IMR-90 (cell line): ENCODE measurements at regions not wholly inside any gene's neighbourhood (a gene's known extent, or its start where the extent isn't known, plus 50 kb on each side); places are given as distances from the start of the nearest gene placed in this dataset.

Experiments used
- ATAC-seq: fragments of 200-7000 bp; cut with Tn5 transposase; 2 replicates; pipeline ENCODE4 v1.9.1; 2020; ENCODE audit warnings: low read depth, mild to moderate bottlenecking, moderate library complexity
- BruUV-seq: library from RNA; stranded (reverse); fragments of 400-500 nt; replicated peaks from 2 replicates; lab custom pipeline; 2021; lab: Mats Ljungman, UMichigan
- CTCF ChIA-PET: fragments of 300-600 bp; formaldehyde crosslinking; extraction: SDS; loops from one replicate; lab custom pipeline; 2021; ENCODE audit warnings: antibody characterized with exemption; lab: Yijun Ruan, JAX
- POLR2A ChIA-PET: fragments of 300-600 bp; sonication (Branson Sonifier 250); formaldehyde crosslinking; loops from one replicate; lab custom pipeline; 2022; ENCODE audit warnings: antibody characterized with exemption; ENCODE audit not compliant: unreplicated experiment; lab: Charles Lee
- DNase-seq: peaks from one replicate; pipeline ENCODE4 v3.0.0; 2013
- H2AFZ ChIP-seq: replicated peaks from 2 replicates; pipeline ENCODE3; 2013; ENCODE audit warnings: low read length, mild to moderate bottlenecking; ENCODE audit not compliant: poor library complexity
- H2AK5ac ChIP-seq: 2 replicates; pipeline ENCODE4 v1.6.1; 2013; ENCODE audit warnings: low read depth, low read length, inconsistent platforms
- H2AK9ac ChIP-seq: replicated peaks from 2 replicates; pipeline ENCODE3; 2013; ENCODE audit warnings: mild to moderate bottlenecking, low read depth, low read length, moderate library complexity; ENCODE audit not compliant: poor library complexity
- H2BK120ac ChIP-seq: 2 replicates; pipeline ENCODE4 v1.6.1; 2013; ENCODE audit warnings: low read depth, low read length, inconsistent platforms
- H2BK15ac ChIP-seq: 3 replicates; pipeline ENCODE4 v1.6.1; 2013; ENCODE audit warnings: low read depth, low read length, inconsistent platforms
- H2BK20ac ChIP-seq: 2 replicates; pipeline ENCODE4 v1.6.1; 2013; ENCODE audit warnings: low read depth, mild to moderate bottlenecking, inconsistent platforms, low read length, moderate library complexity
- H2BK5ac ChIP-seq: 2 replicates; pipeline ENCODE4 v1.6.1; 2013; ENCODE audit warnings: mild to moderate bottlenecking, low read depth, low read length, inconsistent platforms; ENCODE audit not compliant: poor library complexity, severe bottlenecking
- H3K14ac ChIP-seq: replicated peaks from 2 replicates; pipeline ENCODE4 v1.6.1; 2013; ENCODE audit warnings: low read depth, low read length, inconsistent platforms
- H3K18ac ChIP-seq: 2 replicates; pipeline ENCODE4 v1.6.1; 2013; ENCODE audit warnings: low read depth, low read length, control low read depth
- H3K23ac ChIP-seq: 2 replicates; pipeline ENCODE4 v1.6.1; 2013; ENCODE audit warnings: low read depth, low read length, inconsistent platforms
- H3K27ac ChIP-seq: 2 replicates; pipeline ENCODE4 v1.5.1; 2013; ENCODE audit warnings: mild to moderate bottlenecking, control low read depth, low read length; ENCODE audit not compliant: insufficient read depth
- H3K27me3 ChIP-seq: 2 replicates; pipeline ENCODE4 v1.6.1; 2013; ENCODE audit warnings: low read length; ENCODE audit not compliant: control insufficient read depth, insufficient read depth
- H3K36me3 ChIP-seq: 2 replicates; pipeline ENCODE4 v1.6.1; 2013; ENCODE audit warnings: low read length, mixed read lengths; ENCODE audit not compliant: control insufficient read depth, insufficient read depth
- H3K4ac ChIP-seq: 2 replicates; pipeline ENCODE4 v1.6.1; 2013; ENCODE audit warnings: low read depth, low read length, inconsistent platforms
- H3K4me1 ChIP-seq: 2 replicates; pipeline ENCODE4 v1.6.1; 2013; ENCODE audit warnings: low read length, mixed read lengths; ENCODE audit not compliant: control insufficient read depth, insufficient read depth
- H3K4me2 ChIP-seq: 2 replicates; pipeline ENCODE4 v1.6.1; 2013; ENCODE audit warnings: low read depth, mild to moderate bottlenecking, control low read depth, low read length, moderate library complexity
- H3K4me3 ChIP-seq: 2 replicates; pipeline ENCODE4 v1.5.1; 2013; ENCODE audit warnings: low read depth, mild to moderate bottlenecking, control low read depth, low read length, moderate library complexity; ENCODE audit not compliant: insufficient read depth
- H3K56ac ChIP-seq: 2 replicates; pipeline ENCODE4 v1.6.1; 2013; ENCODE audit warnings: low read length, inconsistent platforms; ENCODE audit not compliant: insufficient read depth; ENCODE audit errors: extremely low read depth
- H3K79me1 ChIP-seq, 2 experiments: 2 replicates each; pipeline ENCODE4 v1.6.1; 2013; ENCODE audit warnings: low read length in 2 of 2, inconsistent platforms in 1 of 2, low read depth in 1 of 2
- H3K9ac ChIP-seq: 2 replicates; pipeline ENCODE4 v1.6.1; 2013; ENCODE audit warnings: low read depth, low read length, control low read depth
- H3K9me1 ChIP-seq: 2 replicates; pipeline ENCODE4 v1.6.1; 2013; ENCODE audit warnings: low read length, inconsistent platforms; ENCODE audit not compliant: insufficient read depth
- H3K9me3 ChIP-seq: 2 replicates; pipeline ENCODE4 v1.6.1; 2013; ENCODE audit warnings: low read length; ENCODE audit not compliant: control insufficient read depth, insufficient read depth
- H4K20me1 ChIP-seq: 2 replicates; pipeline ENCODE4 v1.6.1; 2013; ENCODE audit warnings: low read length, inconsistent platforms; ENCODE audit not compliant: insufficient read depth
- H4K5ac ChIP-seq: 2 replicates; pipeline ENCODE4 v1.6.1; 2013; ENCODE audit warnings: mild to moderate bottlenecking, low read depth, low read length, control low read depth
- H4K8ac ChIP-seq, 2 experiments: 2 replicates each; pipeline ENCODE4 v1.6.1; 2013; ENCODE audit warnings: low read depth in 2 of 2, low read length in 2 of 2, control low read depth in 1 of 2, inconsistent platforms in 1 of 2
- H4K91ac ChIP-seq: 2 replicates; pipeline ENCODE4 v1.6.1; 2013; ENCODE audit warnings: low read depth, low read length, inconsistent platforms; ENCODE audit not compliant: insufficient read depth
- BHLHE40 ChIP-seq: fragments of 150-350 bp; IDR thresholded peaks from 2 replicates; pipeline ENCODE4 v1.6.1; 2016; ENCODE audit warnings: mild to moderate bottlenecking, low read depth, low read length
- CEBPB ChIP-seq: IDR thresholded peaks from 2 replicates; pipeline ENCODE4 v1.6.1; 2012; ENCODE audit warnings: low read depth, low read length, improper control_type of control experiment
- CHD1 ChIP-seq: IDR thresholded peaks from 2 replicates; pipeline ENCODE4 v1.6.1; 2012; ENCODE audit warnings: low read depth, low read length, improper control_type of control experiment
- CTCF ChIP-seq: conservative IDR thresholded peaks from 2 replicates; pipeline ENCODE4 v1.5.1; 2012; ENCODE audit warnings: mild to moderate bottlenecking, low read depth, low read length, improper control_type of control experiment
- ELK1 ChIP-seq: fragments of 150-350 bp; IDR thresholded peaks from 2 replicates; pipeline ENCODE4 v1.6.1; 2016; ENCODE audit warnings: low read depth, mild to moderate bottlenecking, low read length, moderate library complexity, borderline replicate concordance
- FOS ChIP-seq: fragments of 150-350 bp; IDR thresholded peaks from 2 replicates; pipeline ENCODE4 v1.6.1; 2016; ENCODE audit warnings: low read depth, low read length
- MAFK ChIP-seq: IDR thresholded peaks from 2 replicates; pipeline ENCODE4 v1.6.1; 2012; ENCODE audit warnings: low read depth, low read length, improper control_type of control experiment
- MAZ ChIP-seq: IDR thresholded peaks from 2 replicates; pipeline ENCODE4 v1.6.1; 2012; ENCODE audit warnings: low read depth, mild to moderate bottlenecking, low read length, improper control_type of control experiment, moderate library complexity, borderline replicate concordance
- MXI1 ChIP-seq: IDR thresholded peaks from 2 replicates; pipeline ENCODE4 v1.6.1; 2012; ENCODE audit warnings: low read depth, mild to moderate bottlenecking, low read length, moderate library complexity, borderline replicate concordance
- NFE2L2 ChIP-seq: fragments of 150-350 bp; IDR thresholded peaks from 2 replicates; pipeline ENCODE4 v1.6.1; 2016; ENCODE audit warnings: low read depth, mild to moderate bottlenecking, low read length
- POLR2A ChIP-seq: IDR thresholded peaks from 2 replicates; pipeline ENCODE4 v1.6.1; 2012; ENCODE audit warnings: mild to moderate bottlenecking, low read depth, low read length
- RAD21 ChIP-seq: IDR thresholded peaks from 2 replicates; pipeline ENCODE4 v1.6.1; 2012; ENCODE audit warnings: low read length, improper control_type of control experiment
- RCOR1 ChIP-seq: IDR thresholded peaks from 2 replicates; pipeline ENCODE4 v1.6.1; 2012; ENCODE audit warnings: mild to moderate bottlenecking, low read length, improper control_type of control experiment; ENCODE audit not compliant: insufficient replicate concordance
- RFX5 ChIP-seq: IDR thresholded peaks from 2 replicates; pipeline ENCODE4 v1.8.0; 2012; ENCODE audit warnings: low read depth, mild to moderate bottlenecking, low read length, moderate library complexity
- SMC3 ChIP-seq: fragments of 150-350 bp; IDR thresholded peaks from 2 replicates; pipeline ENCODE4 v1.6.1; 2016; ENCODE audit warnings: low read depth, mild to moderate bottlenecking, antibody characterized with exemption, low read length, moderate library complexity
- USF2 ChIP-seq: fragments of 150-350 bp; IDR thresholded peaks from 2 replicates; pipeline ENCODE4 v1.6.1; 2017; ENCODE audit warnings: mild to moderate bottlenecking, antibody characterized with exemption, low read length, low read depth
- WGBS, 2 experiments: methylation state at CpG; one replicate each; pipeline versions ENCODE4 v1.1.5 to v1.1.7; 2013; ENCODE audit warnings: missing lambda C conversion rate in 2 of 2; ENCODE audit not compliant: insufficient read length in 1 of 2; ENCODE audit errors: extremely low coverage in 2 of 2; 5-methylcytosine and 5-hydroxymethylcytosine counted together
- dilution Hi-C: fragments of 300-500 bp; cut with HindIII; formaldehyde crosslinking; loops from one replicate; pipeline ENCODE4 v1.14.3; 2018; ENCODE audit warnings: low sequenced_read_pairs; ENCODE audit not compliant: unreplicated experiment
- in situ Hi-C: fragments of 300-500 bp; cut with MboI; formaldehyde crosslinking; loops from 3 replicates; pipeline ENCODE4 v1.14.3; 2019; ENCODE audit warnings: low sequenced_read_pairs, inconsistent platforms, mixed read lengths
- intact Hi-C: fragments of 100-400 bp; cut with micrococcal nuclease; formaldehyde crosslinking; loops from 2 replicates; pipeline ENCODE4 v1.10.0; 2022

- Histone ChIP-seq H3K4ac (no peak overlapping the region), H2BK20ac (no peak overlapping the region), H2BK15ac (no peak overlapping the region), H2BK5ac (no peak overlapping the region), H2AFZ (no peak overlapping the region), H3K4me2 (no peak overlapping the region), H4K20me1 (no peaks in the 10 kb centered on the region), H3K4me1 (peaks cover 17% of the 10 kb centered on the region), H3K27me3 (no peaks in the 10 kb centered on the region), H3K27ac (no peak overlapping the region), H3K9ac (no peak overlapping the region), H3K18ac (no peak overlapping the region), H3K14ac (no peak overlapping the region), H2AK9ac (no peak overlapping the region), H3K23ac (no peak overlapping the region), H4K5ac (no peak overlapping the region), H2AK5ac (0 out of 2 replicates have a peak overlapping the region, but pooled peaks have one; percentile 8), H3K36me3 (0 out of 2 replicates have a peak, but pooled peaks cover 1% of the 10 kb centered on the region), H3K9me3 (peaks cover 3% of the 10 kb centered on the region), H3K56ac (no peak overlapping the region), H4K91ac (no peak overlapping the region), H3K79me1 (no peaks in the 10 kb centered on the region), H3K9me1 (no peaks in the 10 kb centered on the region), H4K8ac (no peak overlapping the region), H2BK120ac (no peak overlapping the region), H3K4me3 (no peak overlapping the region)
- DNase-seq (no peak), ATAC-seq (no peak)
- dilution Hi-C loops (no loop called here), in situ Hi-C loops (no loop called here), intact Hi-C loops (no loop called here)
- TF ChIP-seq SMC3 (no peak), CHD1 (no peak), RFX5 (no peak), MXI1 (no peak), CEBPB (no peak), ELK1 (no peak), NFE2L2 (no peak), FOS (no peak), RAD21 (no peak), MAFK (no peak), RCOR1 (no peak), CTCF (no peak), POLR2A (no peak), USF2 (no peak), MAZ (no peak), BHLHE40 (no peak)
- CTCF ChIA-PET, result no interaction called here
- POLR2A ChIA-PET, result no interaction called here
- no TSS peak for BruUV-seq
- 88% methylated on average over 7 of the region's 17 CpGs; no CpG with 5 or more reads in 1 of the 2 experiments for WGBS, 2 experiments
These were observed 212.2 kb upstream of the ZNF469 start for GRCh38 chr16:88170528-88170991.
